Heart left ventricle (tissue), 16 donors: ENCODE measurements at regions not wholly inside any gene's neighbourhood (a gene's known extent, or its start where the extent isn't known, plus 50 kb on each side); places are given as distances from the start of the nearest gene placed in this dataset.

ENCODE experiments used
- ATAC-seq, 4 donors: fragments of 200-7000 bp; cut with Tn5 transposase; one replicate each; pipeline ENCODE4 v1.9.1; 2020 to 2022; ENCODE audit warnings: moderate library complexity in 4 of 4, mild to moderate bottlenecking in 3 of 4, moderate number of reproducible peaks in 1 of 4
- DNase-seq, 5 donors: peaks; one replicate each; pipeline ENCODE4 v3.0.0-alpha.2; 2020
- H3K27ac ChIP-seq, 12 donors: fragments of 200-600 bp; sonication (generic) in 4 of 12; one replicate each; pipeline versions ENCODE4 v1.5.0 to v1.8.0; 2016 to 2022; ENCODE audit warnings: mild to moderate bottlenecking in 2 of 12
- H3K27me3 ChIP-seq, 9 donors: fragments of 200-600 bp; sonication (generic) in 2 of 9; one replicate each; pipeline versions ENCODE4 v1.5.1 to v1.8.0; 2016 to 2022; ENCODE audit warnings: mild to moderate bottlenecking in 3 of 9
- H3K36me3 ChIP-seq, 9 donors: fragments of 200-600 bp; sonication (generic) in 2 of 9; one replicate each; pipeline versions ENCODE4 v1.5.0 to v1.8.0; 2018 to 2022; ENCODE audit warnings: mild to moderate bottlenecking in 2 of 9
- H3K4me1 ChIP-seq, 12 donors: fragments of 200-600 bp; sonication (generic) in 4 of 12; one replicate each; pipeline versions ENCODE4 v1.5.0 to v1.8.0; 2016 to 2022; ENCODE audit warnings: mild to moderate bottlenecking in 3 of 12
- H3K4me3 ChIP-seq, 12 donors: fragments of 200-600 bp; sonication (generic) in 4 of 12; one replicate each; pipeline versions ENCODE4 v1.5.0 to v1.8.0; 2017 to 2022; ENCODE audit warnings: mild to moderate bottlenecking in 9 of 12, moderate library complexity in 4 of 12
- H3K9me3 ChIP-seq, 12 donors: fragments of 200-600 bp; sonication (generic) in 4 of 12; one replicate each; pipeline versions ENCODE4 v1.5.0 to v1.8.0; 2016 to 2022; ENCODE audit warnings: mild to moderate bottlenecking in 1 of 12
- CTCF ChIP-seq, 12 donors: fragments of 200-600 bp; sonication (generic) in 4 of 12; IDR thresholded peaks; one replicate each; pipeline versions ENCODE4 v1.5.0 to v1.8.0; 2018 to 2022; ENCODE audit warnings: antibody characterized with exemption in 12 of 12, mild to moderate bottlenecking in 5 of 12
- POLR2A ChIP-seq, 2 donors: fragments of 450-650 bp; IDR thresholded peaks; one replicate each; pipeline ENCODE4 v1.6.1; 2017; ENCODE audit warnings: antibody characterized with exemption in 2 of 2, mild to moderate bottlenecking in 2 of 2, moderate library complexity in 2 of 2
- WGBS, 4 donors: extraction: QIAGEN DNeasy Blood & Tissue Kit in 2 of 4; methylation state at CpG; one replicate each; pipeline versions ENCODE4 v1.1.5 to v1.1.7; 2013 to 2018; 5-methylcytosine and 5-hydroxymethylcytosine counted together
- intact Hi-C, 10 donors: fragments of 100-400 bp; cut with DNase I; formaldehyde crosslinking; loops; one replicate each; pipeline versions ENCODE4 v1.11.1 to v1.14.2; 2022
- donor health status: ischemic (EF 13 %, LVEDD 7.1; RV severe dilation, severe dysfunction).
- donor health status: healthy with polysubstance abuse.
- donor health status: DM: no; HTN: yes; CAD: no.
- donor health status: DM: no; HTN: no; CAD: no.
- donor health status: ischemic (EF 25% LVEDD 6.9; RV normal size, moderate dysfunction).
- donor health status: ischemic (EF 25% LVEDD 5.7; RV mildly dilated, moderate dysfunction).
- donor health status: healthy.
- donor health status: DM: yes; HTN: yes; CAD: no.
- donor health status: ischemic (EF 35%, LVEDD 5.7; RV mildly dilated, moderate dysfunction).
- donor health status: nonischemic (EF 11% LVEDD 7.7; RV severe dilation, severe dysfunction).
- donor health status: DM: yes; HTN: yes; CAD: no.
- donor health status: PGD.
- donor health status: ischemic (EF 29% LVEDD 5.4; RV normal size, mild dysfunction).
- donor health status: nonischemic (EF 23%, LVEDD 6.1; RV moderate dilation, normal function).

- Histone ChIP-seq H3K36me3 (no peaks in the 10 kb centered on the region), H3K4me3 (no peak overlapping the region), H3K4me1 (no peaks in the 10 kb centered on the region), H3K9me3 (peaks cover 0 to 9% (median 0%) of the 10 kb centered on the region in 12 donors), H3K27ac (no peak overlapping the region), H3K27me3 (no peaks in the 10 kb centered on the region)
- TF ChIP-seq CTCF (IDR thresholded peaks at IDR 0.05) (no peak), POLR2A (IDR thresholded peaks at IDR 0.05) (no peak)
- DNase-seq (no peak), ATAC-seq (no peak)
- intact Hi-C loops = no loop called here
- 75 to 94% (median 82%) methylated on average over 4 of the region's 4 CpGs for WGBS, 4 donors
Observed at GRCh38 chr7:37524056-37524455, 75.4 kb upstream of the ELMO1 start.

- H3K27me3 ChIP-seq = no peaks in the 10 kb centered on the region
- no peak for DNase-seq
- H3K36me3 ChIP-seq = no peaks in the 10 kb centered on the region
- ATAC-seq = no peak
- intact Hi-C loops = no loop called here
- no peaks in the 10 kb centered on the region for H3K4me1 ChIP-seq
- WGBS, 4 donors = 57 to 59% (median 58%) methylated on average over 2 of the region's 2 CpGs
- H3K27ac ChIP-seq = no peak overlapping the region
- TF ChIP-seq POLR2A (IDR thresholded peaks at IDR 0.05) (no peak), CTCF (IDR thresholded peaks at IDR 0.05) (no peak)
- no peak overlapping the region for H3K4me3 ChIP-seq
- H3K9me3 ChIP-seq = peaks cover 0 to 9% (median 0%) of the 10 kb centered on the region in 12 donors
Observed at GRCh38 chr7:37524797-37525196, 76.1 kb upstream of the ELMO1 start.

- DNase-seq = no peak
- H3K27me3 ChIP-seq = no peaks in the 10 kb centered on the region
- intact Hi-C loops = no loop called here
- no peaks in the 10 kb centered on the region for H3K36me3 ChIP-seq
- 73 to 83% (median 81%) methylated on average over 4 of the region's 4 CpGs for WGBS, 4 donors
- TF ChIP-seq CTCF (IDR thresholded peaks at IDR 0.05) = no peak
- no peak for TF ChIP-seq POLR2A (IDR thresholded peaks at IDR 0.05)
- ATAC-seq = no peak
- no peak overlapping the region for H3K4me3 ChIP-seq
- H3K27ac ChIP-seq = no peak overlapping the region
- peaks cover 0 to 5% (median 0%) of the 10 kb centered on the region in 12 donors for H3K4me1 ChIP-seq
- H3K9me3 ChIP-seq = peaks cover 0 to 5% (median 0%) of the 10 kb centered on the region in 12 donors
Observed at GRCh38 chr7:37526623-37527022, 78.0 kb upstream of the ELMO1 start.

- ATAC-seq = no peak
- Histone ChIP-seq H3K27me3 (no peaks in the 10 kb centered on the region), H3K36me3 (no peaks in the 10 kb centered on the region), H3K4me3 (no peak overlapping the region), H3K27ac (no peak overlapping the region), H3K4me1 (peaks cover 0 to 7% (median 0%) of the 10 kb centered on the region in 12 donors), H3K9me3 (peaks cover 0 to under 1% (median 0%) of the 10 kb centered on the region in 12 donors)
- WGBS, 4 donors = 93 to 98% (median 96%) methylated on average over 4 of the region's 4 CpGs
- intact Hi-C loops = no loop called here
- DNase-seq = no peak
- TF ChIP-seq CTCF (IDR thresholded peaks at IDR 0.05) (no peak), POLR2A (IDR thresholded peaks at IDR 0.05) (no peak)
Observed at GRCh38 chr7:37527109-37527508, 78.4 kb upstream of the ELMO1 start.
